Kidney glomerular epithelial cell (primary cell): ENCODE measurements at regions not wholly inside any gene's neighbourhood (a gene's known extent, or its start where the extent isn't known, plus 50 kb on each side); places are given as distances from the start of the nearest gene placed in this dataset.

Experiments
- DNase-seq: peaks from one replicate; lab custom pipeline; 2025; lab: John Stamatoyannopoulos, UW

GRCh38 chr1:43008115-43009060 lies 49.7 kb upstream of the SLC2A1 start:
- DNase-seq, result no peak
